ENCODE measurements at regions not wholly inside any gene's neighbourhood (a gene's known extent, or its start where the extent isn't known, plus 50 kb on each side); places are given as distances from the start of the nearest gene placed in this dataset.

- Mint-ChIP-seq H3K4me3 (no peak overlapping the region), H3K27ac (no peak overlapping the region), H3K36me3 (ENCODE audit: insufficient read depth in 1 of 3, low read depth in 3 of 3) (no peaks in the 10 kb centered on the region; a peak in 2 of 7 replicates), H3K4me1 (peaks cover 19 to 20% of the 10 kb centered on the region in 2 experiments), H3K9me3 (peaks cover 0 to 4% of the 10 kb centered on the region in 2 experiments; a peak in 2 of 5 replicates), H3K27me3 (ENCODE audit: low read depth) (peaks cover 69% of the 10 kb centered on the region)
- Histone ChIP-seq H3K4ac (ENCODE audit: low read depth, low read length) (no peak overlapping the region), H3K79me1 (ENCODE audit: insufficient read depth, low read depth, low read length, poor library complexity, severe bottlenecking) (no peaks in the 10 kb centered on the region), H3K14ac (ENCODE audit: insufficient read depth, low read length) (no peak overlapping the region), H4K91ac (ENCODE audit: insufficient read length, low read depth, low read length) (no peak overlapping the region), H3K18ac (ENCODE audit: insufficient read length, low read depth, low read length) (no peak overlapping the region), H3K27ac (ENCODE audit: insufficient read length, low read depth, low read length) (no peak overlapping the region), H3K56ac (ENCODE audit: insufficient read length, low read depth, low read length) (no peak overlapping the region), H3K4me1 (ENCODE audit: insufficient read depth, low read length) (no peaks in the 10 kb centered on the region), H2BK20ac (ENCODE audit: low read depth, low read length, poor library complexity, severe bottlenecking) (no peak overlapping the region), H3K23me2 (ENCODE audit: insufficient read length, low read depth, low read length, poor library complexity, severe bottlenecking) (peaks cover 17% of the 10 kb centered on the region), H3K9me3 (ENCODE audit: control insufficient read depth, low read depth, low read length) (no peaks in the 10 kb centered on the region), H4K5ac (ENCODE audit: insufficient read length, low read depth, low read length) (no peak overlapping the region), H2BK12ac (ENCODE audit: insufficient read length, low read depth, low read length) (no peak overlapping the region), H2AFZ (ENCODE audit: low read length) (no peak overlapping the region), H4K20me1 (ENCODE audit: control insufficient read depth, insufficient read depth, insufficient read length) (no peaks in the 10 kb centered on the region), H2BK15ac (ENCODE audit: low read depth, low read length) (no peak overlapping the region), H3K9ac (ENCODE audit: extremely low read depth, insufficient read length, low read length) (no peak overlapping the region), H3K79me2 (ENCODE audit: insufficient read depth, low read length) (no peaks in the 10 kb centered on the region), H3K23ac (ENCODE audit: insufficient read length, low read depth, low read length) (no peak overlapping the region), H2BK120ac (ENCODE audit: low read depth, low read length, poor library complexity, severe bottlenecking) (no peak overlapping the region), H4K8ac (replicated peaks; ENCODE audit: insufficient read length, low read depth, low read length) (no peak overlapping the region), H2AK5ac (ENCODE audit: insufficient read length, low read length) (no peak overlapping the region), H2BK5ac (ENCODE audit: insufficient read length, low read length) (no peak overlapping the region), H3T11ph (ENCODE audit: low read length) (no peak overlapping the region), H3K27me3 (ENCODE audit: insufficient read depth, low read length) (peaks cover 32% of the 10 kb centered on the region), H3K4me2 (ENCODE audit: insufficient read depth, insufficient read length, low read length) (no peak overlapping the region)
- TF ChIP-seq CTCF (conservative IDR thresholded peaks at IDR 0.05): no peak
- no CpG with 5 or more reads among the region's 1 CpG for WGBS (ENCODE audit: extremely low coverage, insufficient read length, low lambda C conversion rate)
- DNase-seq: no peak
Measured at GRCh38 chr1:228650946-228651345, 84.3 kb upstream of the RHOU start.
